ENCODE measurements at regions not wholly inside any gene's neighbourhood (a gene's known extent, or its start where the extent isn't known, plus 50 kb on each side); places are given as distances from the start of the nearest gene placed in this dataset.

DNA sequence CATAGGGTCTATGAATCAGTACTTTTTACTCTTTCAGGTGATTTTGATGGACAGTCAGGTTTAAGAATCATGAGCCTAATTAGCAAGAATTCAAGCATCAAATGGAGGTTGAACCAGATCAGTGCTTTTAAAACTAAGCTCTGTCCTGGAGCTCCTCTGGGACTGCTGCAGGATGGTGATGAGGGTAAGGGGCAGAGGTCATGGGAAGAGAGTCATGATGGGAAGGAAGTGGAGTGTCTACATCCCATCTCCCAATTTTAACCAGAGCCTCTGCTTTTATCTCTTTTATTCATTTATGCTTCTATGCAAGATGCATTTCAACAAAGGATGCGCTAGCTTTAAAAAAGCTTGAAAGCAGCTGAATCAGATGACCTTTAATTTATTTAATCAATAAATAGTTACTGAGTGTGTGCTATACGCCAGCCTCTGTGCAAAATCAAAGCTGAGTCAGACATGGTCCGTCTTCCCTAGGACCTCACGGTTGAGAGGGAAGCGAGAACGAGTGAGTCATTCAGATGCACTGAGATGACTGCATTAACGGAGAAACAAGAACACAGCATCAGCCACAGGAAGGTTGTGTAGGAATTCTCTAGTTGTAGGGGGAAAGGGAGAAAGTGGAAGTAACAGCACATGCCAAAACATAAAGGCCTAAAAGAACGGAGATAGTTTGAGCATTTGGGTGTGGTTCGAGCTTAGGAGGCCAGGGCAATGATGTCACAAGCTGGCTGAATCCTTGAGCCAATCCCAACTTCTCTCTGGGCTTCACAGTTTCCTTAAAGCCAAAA lies 441.6 kb upstream of the BRINP1 start:
- Mint-ChIP-seq H3K27me3 (no peaks in the 10 kb centered on the region), H3K9me3 (no peaks in the 10 kb centered on the region), H3K36me3 (no peaks in the 10 kb centered on the region), H3K27ac (no peak overlapping the region), H3K4me1 (no peaks in the 10 kb centered on the region), H3K4me3 (no peak overlapping the region)
- ATAC-seq = peak; percentile 55

DNA sequence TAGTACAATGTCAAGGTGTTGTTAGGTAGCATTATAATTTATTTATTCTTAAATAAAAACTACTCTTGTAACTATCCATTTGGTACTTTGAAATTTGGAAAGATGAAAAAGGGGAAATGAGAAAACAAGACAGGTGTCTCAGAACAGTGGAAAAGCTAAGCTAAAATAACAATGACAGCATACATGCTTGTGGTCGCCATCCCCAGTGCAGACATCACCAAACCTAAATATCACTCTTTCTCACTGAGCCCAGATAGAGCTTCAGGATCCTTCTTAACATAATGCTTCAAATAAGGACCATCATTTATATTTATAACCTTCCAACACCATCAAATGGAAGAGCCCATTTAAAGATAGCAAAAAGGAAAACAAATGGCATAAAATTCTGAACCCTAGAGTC lies 434.4 kb upstream of the BRINP1 start:
- peaks cover 2% of the 10 kb centered on the region for H3K9me3 Mint-ChIP-seq
- H3K4me1 Mint-ChIP-seq = no peaks in the 10 kb centered on the region
- ATAC-seq = no peak
- no peak overlapping the region for H3K27ac Mint-ChIP-seq
- H3K27me3 Mint-ChIP-seq = no peaks in the 10 kb centered on the region
- no peaks in the 10 kb centered on the region for H3K36me3 Mint-ChIP-seq
- no peak overlapping the region for H3K4me3 Mint-ChIP-seq

DNA sequence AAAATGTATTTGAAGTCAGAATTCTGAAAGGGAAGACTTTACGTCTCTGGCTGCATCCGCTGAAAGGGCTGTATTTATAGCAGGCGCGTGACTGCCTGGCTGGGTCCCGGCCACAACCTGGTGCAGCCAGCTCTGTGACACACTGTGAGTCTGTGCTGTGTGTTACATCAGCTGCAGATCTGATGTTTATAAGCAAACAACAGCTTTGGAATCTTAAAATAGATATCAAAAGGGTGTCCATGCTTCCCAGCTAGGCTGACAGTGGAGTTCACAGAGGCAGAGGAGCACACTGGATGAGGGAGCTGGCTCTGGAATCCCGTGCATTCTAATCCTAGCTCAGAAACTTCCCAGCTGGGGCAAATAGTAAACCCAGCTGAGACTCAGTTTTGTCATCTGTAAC lies 433.4 kb upstream of the BRINP1 start:
- Mint-ChIP-seq H3K27ac (no peak overlapping the region), H3K36me3 (no peaks in the 10 kb centered on the region), H3K27me3 (peaks cover 5% of the 10 kb centered on the region), H3K9me3 (peaks cover 2% of the 10 kb centered on the region), H3K4me3 (no peak overlapping the region), H3K4me1 (no peaks in the 10 kb centered on the region)
- ATAC-seq = no peak

DNA sequence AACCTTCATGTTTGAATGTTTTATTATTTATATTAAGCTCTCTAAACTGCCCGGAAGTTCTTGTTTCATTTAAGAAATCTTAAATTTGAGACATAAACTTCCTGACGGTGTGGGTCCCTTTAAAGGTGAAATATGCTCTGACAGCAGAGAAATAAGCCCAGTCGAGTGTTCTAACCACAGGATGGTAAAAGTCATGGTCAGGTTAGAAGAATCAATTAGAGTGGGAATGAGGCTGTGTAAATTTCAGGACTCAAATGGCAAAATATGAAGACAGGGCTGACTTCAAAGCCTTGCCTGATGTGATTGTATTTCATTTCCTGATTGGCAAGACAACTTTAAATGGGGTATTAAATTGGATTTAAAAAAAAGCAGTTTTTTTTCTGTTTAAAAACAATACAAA lies 432.9 kb upstream of the BRINP1 start:
- H3K27me3 Mint-ChIP-seq = peaks cover 6% of the 10 kb centered on the region
- no peaks in the 10 kb centered on the region for H3K36me3 Mint-ChIP-seq
- no peak for ATAC-seq
- H3K4me3 Mint-ChIP-seq = no peak overlapping the region
- H3K9me3 Mint-ChIP-seq = peaks cover 2% of the 10 kb centered on the region
- H3K4me1 Mint-ChIP-seq = no peaks in the 10 kb centered on the region
- H3K27ac Mint-ChIP-seq = no peak overlapping the region

DNA sequence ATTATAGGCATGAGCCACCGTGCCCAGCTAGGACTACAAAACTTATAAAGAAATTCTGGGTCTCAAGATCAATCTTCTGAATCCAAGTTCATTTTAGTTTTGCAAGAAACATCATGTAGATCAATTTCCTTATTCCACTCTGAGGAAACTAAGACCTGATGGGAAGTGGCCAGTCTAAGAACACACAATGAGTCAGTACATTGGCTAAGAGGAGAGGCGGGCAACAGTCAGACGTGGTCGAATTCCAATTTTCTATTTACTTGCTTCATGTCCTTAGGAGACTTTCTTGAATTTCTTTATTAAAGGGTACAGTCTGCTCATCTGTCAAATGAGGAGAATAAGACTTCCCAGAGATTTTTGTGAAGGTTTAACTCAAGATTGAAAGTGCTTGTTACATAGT lies 432.1 kb upstream of the BRINP1 start:
- H3K4me1 Mint-ChIP-seq = no peaks in the 10 kb centered on the region
- no peak overlapping the region for H3K27ac Mint-ChIP-seq
- H3K27me3 Mint-ChIP-seq = peaks cover 6% of the 10 kb centered on the region
- H3K9me3 Mint-ChIP-seq = peaks cover 2% of the 10 kb centered on the region
- H3K4me3 Mint-ChIP-seq = no peak overlapping the region
- H3K36me3 Mint-ChIP-seq = no peaks in the 10 kb centered on the region
- ATAC-seq = no peak

DNA sequence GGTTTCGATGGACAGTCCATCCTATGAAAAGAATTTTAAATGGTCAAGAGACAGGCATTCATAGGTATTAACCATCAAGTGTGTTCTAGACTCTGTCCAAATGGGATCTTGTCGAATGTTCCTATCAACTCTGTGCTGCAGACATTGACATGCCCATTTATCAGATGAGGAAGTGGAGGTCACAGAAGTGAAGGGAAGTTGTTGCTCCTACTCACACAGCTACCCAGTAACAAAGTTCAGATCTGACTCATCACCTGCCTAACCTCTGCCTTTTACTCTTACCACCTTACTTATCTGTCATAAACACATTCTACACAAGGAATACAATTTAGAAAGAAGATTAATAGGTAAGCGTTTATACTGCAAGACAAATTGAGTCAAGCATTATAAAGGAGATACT lies 426.2 kb upstream of the BRINP1 start:
- no peaks in the 10 kb centered on the region for H3K4me1 Mint-ChIP-seq
- no peaks in the 10 kb centered on the region for H3K9me3 Mint-ChIP-seq
- H3K27ac Mint-ChIP-seq = no peak overlapping the region
- ATAC-seq = no peak
- H3K27me3 Mint-ChIP-seq = peaks cover 6% of the 10 kb centered on the region
- no peak overlapping the region for H3K4me3 Mint-ChIP-seq
- H3K36me3 Mint-ChIP-seq = no peaks in the 10 kb centered on the region

DNA sequence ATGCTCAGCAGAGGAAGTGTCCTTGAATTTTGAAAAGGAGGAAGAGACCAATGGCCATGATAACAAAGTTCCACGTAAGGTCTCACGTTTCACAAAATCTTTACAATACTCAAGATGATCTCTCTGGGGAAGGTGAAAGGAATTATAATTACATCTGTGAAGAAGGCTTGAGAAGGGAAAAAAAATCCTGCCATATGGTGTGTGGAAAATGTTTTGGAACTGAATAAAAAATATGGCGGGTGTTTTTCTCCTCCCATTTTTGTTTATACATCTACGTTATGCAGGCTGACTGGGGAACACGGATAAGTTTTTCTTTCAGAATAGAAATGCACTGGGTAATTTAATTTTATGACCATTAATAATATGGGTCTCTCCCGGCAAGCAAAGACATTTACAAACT lies 425.6 kb upstream of the BRINP1 start:
- no peak for ATAC-seq
- Mint-ChIP-seq H3K27ac (no peak overlapping the region), H3K27me3 (peaks cover 6% of the 10 kb centered on the region), H3K4me3 (no peak overlapping the region), H3K9me3 (no peaks in the 10 kb centered on the region), H3K36me3 (no peaks in the 10 kb centered on the region), H3K4me1 (no peaks in the 10 kb centered on the region)

DNA sequence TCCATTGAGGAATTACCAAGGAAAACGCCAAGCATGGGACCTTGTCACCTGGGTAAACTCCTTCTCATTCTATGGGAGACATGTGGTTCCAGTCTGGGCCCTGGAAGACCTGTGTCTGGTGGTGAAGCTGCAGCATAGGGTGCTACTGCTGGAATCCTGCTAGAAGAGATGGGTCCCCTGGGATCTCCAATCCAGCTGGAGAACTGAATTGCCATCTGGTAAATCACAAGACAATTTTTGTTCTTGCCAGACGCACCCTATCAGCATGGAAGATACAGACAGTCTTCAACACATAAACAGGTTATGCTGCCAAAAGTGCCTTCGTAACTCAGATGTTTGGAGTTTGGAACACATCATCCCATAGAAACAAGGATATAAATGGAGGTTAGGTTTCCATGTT lies 424.0 kb upstream of the BRINP1 start:
- H3K9me3 Mint-ChIP-seq = no peaks in the 10 kb centered on the region
- H3K4me1 Mint-ChIP-seq = no peaks in the 10 kb centered on the region
- no peak overlapping the region for H3K4me3 Mint-ChIP-seq
- H3K36me3 Mint-ChIP-seq = no peaks in the 10 kb centered on the region
- H3K27ac Mint-ChIP-seq = no peak overlapping the region
- H3K27me3 Mint-ChIP-seq = peaks cover 6% of the 10 kb centered on the region
- ATAC-seq = no peak

DNA sequence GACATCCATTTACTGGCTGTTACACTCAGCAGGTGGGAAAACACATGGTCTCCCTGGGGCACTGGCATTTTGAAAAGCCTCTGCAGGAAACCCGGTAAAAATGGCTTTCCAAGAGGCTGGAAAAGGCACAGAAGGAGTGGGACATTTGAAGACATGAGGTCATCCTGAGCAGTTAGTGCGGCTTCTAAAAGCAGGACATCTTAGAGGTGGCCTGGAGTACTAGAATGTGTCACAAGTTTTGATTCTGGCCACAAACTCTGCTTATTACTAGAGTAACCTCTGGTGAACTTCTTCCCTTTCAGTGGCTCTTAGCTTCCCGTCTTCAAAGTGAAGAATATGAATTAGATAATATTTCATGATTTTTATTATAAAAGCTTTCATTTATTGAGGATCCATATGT lies 423.0 kb upstream of the BRINP1 start:
- H3K27me3 Mint-ChIP-seq = peaks cover under 1% of the 10 kb centered on the region
- H3K27ac Mint-ChIP-seq = no peak overlapping the region
- H3K9me3 Mint-ChIP-seq = no peaks in the 10 kb centered on the region
- H3K4me1 Mint-ChIP-seq = no peaks in the 10 kb centered on the region
- no peaks in the 10 kb centered on the region for H3K36me3 Mint-ChIP-seq
- no peak overlapping the region for H3K4me3 Mint-ChIP-seq
- no peak for ATAC-seq

DNA sequence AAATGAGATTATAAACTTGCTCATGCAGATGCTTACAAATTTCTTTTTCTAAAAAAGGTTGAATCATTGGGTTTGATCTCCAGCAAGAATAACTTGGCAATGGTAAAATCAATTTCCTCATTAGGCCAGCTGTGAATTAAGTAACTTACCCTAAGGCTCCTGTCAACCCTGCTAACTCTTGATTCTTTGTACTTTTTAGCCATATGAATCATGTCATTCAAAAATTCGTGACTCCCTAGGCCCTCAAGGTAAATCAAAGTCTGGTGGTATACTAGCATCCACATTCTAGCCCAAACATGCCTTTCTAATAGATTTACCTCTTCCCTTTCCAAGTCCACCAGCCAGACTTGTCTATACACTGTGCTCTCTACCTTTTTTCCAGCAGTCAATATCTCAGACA lies 420.8 kb upstream of the BRINP1 start:
- Mint-ChIP-seq H3K4me1 (no peaks in the 10 kb centered on the region), H3K27ac (no peak overlapping the region), H3K36me3 (no peaks in the 10 kb centered on the region), H3K27me3 (peaks cover 9% of the 10 kb centered on the region), H3K4me3 (no peak overlapping the region), H3K9me3 (no peaks in the 10 kb centered on the region)
- ATAC-seq = no peak

DNA sequence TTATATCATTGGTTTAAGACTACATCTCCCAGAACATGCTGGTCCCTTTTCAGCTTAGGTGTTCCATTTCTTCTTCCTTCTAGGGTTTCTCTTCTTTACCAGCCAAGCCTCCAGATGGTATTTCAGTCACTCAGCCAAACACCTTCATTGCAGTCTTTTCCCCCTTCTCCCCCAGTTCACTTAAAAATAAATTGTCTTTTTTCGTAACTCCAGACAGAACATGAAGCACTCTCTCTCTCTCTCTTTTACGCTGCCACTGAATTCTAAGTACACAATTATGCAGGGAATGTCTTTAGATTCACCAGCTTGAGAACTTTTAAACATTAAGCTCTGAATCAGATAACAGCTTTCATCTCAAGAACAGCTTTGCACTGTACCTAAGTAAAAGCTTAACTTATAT lies 419.7 kb upstream of the BRINP1 start:
- no peaks in the 10 kb centered on the region for H3K9me3 Mint-ChIP-seq
- no peak for ATAC-seq
- H3K4me1 Mint-ChIP-seq = no peaks in the 10 kb centered on the region
- H3K27me3 Mint-ChIP-seq = peaks cover 9% of the 10 kb centered on the region
- H3K4me3 Mint-ChIP-seq = no peak overlapping the region
- H3K36me3 Mint-ChIP-seq = no peaks in the 10 kb centered on the region
- no peak overlapping the region for H3K27ac Mint-ChIP-seq

DNA sequence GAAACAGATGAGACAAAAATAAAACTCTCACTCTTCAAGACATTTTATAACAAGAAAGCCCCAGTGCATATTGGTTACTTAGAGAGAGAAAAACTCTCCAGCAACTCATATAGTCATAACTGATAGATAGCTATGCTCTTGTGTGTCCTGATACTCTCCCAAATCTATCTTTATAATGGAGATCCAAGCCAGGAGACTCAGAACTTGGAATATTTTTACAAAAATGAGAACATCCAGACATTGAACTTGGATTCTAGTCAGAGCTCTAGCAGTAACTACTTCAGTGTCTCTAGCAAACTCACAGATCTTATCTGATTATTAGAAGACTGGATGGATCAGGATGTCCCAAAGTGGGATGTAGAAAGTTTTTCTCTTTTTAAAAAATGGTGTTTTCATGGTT lies 412.7 kb upstream of the BRINP1 start:
- no peak for ATAC-seq
- Mint-ChIP-seq H3K27me3 (peaks cover 5% of the 10 kb centered on the region), H3K9me3 (peaks cover 3% of the 10 kb centered on the region), H3K36me3 (no peaks in the 10 kb centered on the region), H3K27ac (no peak overlapping the region), H3K4me3 (no peak overlapping the region), H3K4me1 (no peaks in the 10 kb centered on the region)

DNA sequence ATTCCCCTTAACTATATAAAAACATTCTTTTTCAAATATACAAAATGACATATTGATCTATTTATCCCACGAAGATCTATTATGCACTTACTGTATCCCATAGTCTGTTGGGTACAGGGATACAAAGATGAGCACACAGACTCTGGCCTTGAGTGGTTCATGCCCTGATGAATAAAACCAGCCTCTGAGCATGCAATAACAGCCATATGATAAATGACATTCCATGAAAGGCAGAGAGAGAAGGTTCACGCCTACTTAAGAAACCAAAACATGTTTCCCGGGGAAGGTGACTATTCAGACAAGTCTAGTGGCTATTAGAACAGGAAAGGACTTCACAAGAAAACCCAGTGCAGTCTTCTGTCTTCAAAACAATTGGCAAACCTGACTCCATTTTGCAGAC lies 406.2 kb upstream of the BRINP1 start:
- no peaks in the 10 kb centered on the region for H3K36me3 Mint-ChIP-seq
- H3K27ac Mint-ChIP-seq = no peak overlapping the region
- H3K4me3 Mint-ChIP-seq = no peak overlapping the region
- no peak for ATAC-seq
- no peaks in the 10 kb centered on the region for H3K4me1 Mint-ChIP-seq
- no peaks in the 10 kb centered on the region for H3K27me3 Mint-ChIP-seq
- H3K9me3 Mint-ChIP-seq = peaks cover 3% of the 10 kb centered on the region

DNA sequence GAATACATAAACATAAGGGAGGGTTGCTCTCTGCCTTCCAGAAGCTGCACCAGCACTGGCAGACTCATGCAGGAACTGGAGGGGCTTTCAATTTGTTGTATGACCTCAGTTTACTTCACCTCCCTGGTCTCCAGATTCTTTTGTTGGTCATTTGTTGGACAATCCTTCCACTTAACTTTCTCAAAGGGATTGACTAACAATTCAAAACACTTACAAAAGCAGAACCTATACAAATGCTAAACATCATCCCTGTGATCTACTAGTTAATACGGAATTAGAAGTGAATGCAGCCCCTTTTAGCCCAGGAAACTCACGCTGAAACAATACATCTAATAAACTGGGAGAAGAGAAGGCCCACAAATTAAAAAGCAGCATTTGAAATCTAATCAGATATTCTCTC lies 404.6 kb upstream of the BRINP1 start:
- no peaks in the 10 kb centered on the region for H3K27me3 Mint-ChIP-seq
- ATAC-seq = no peak
- no peaks in the 10 kb centered on the region for H3K9me3 Mint-ChIP-seq
- H3K4me3 Mint-ChIP-seq = no peak overlapping the region
- no peak overlapping the region for H3K27ac Mint-ChIP-seq
- no peaks in the 10 kb centered on the region for H3K4me1 Mint-ChIP-seq
- no peaks in the 10 kb centered on the region for H3K36me3 Mint-ChIP-seq

DNA sequence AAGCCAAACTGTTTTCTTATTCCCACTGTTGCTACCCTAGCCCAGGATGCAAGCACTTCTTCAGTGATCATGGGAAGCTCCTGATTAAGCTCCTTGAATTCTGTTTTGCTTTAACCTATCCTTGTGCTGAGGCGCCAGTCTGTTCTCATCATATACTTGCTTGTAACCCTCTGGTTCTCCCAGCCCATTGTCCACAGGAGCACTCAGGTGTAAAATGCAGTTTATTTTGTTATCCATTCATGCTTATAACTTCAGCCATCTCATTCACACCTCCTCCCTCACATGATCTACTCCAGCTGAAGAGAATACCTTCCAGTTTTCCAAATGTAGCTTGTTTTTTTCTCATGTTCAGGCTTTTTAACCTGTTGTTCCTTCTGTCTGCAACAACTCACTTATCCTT lies 402.1 kb upstream of the BRINP1 start:
- H3K27ac Mint-ChIP-seq = no peak overlapping the region
- no peaks in the 10 kb centered on the region for H3K9me3 Mint-ChIP-seq
- H3K4me3 Mint-ChIP-seq = no peak overlapping the region
- no peaks in the 10 kb centered on the region for H3K4me1 Mint-ChIP-seq
- no peaks in the 10 kb centered on the region for H3K36me3 Mint-ChIP-seq
- ATAC-seq = no peak
- H3K27me3 Mint-ChIP-seq = no peaks in the 10 kb centered on the region

DNA sequence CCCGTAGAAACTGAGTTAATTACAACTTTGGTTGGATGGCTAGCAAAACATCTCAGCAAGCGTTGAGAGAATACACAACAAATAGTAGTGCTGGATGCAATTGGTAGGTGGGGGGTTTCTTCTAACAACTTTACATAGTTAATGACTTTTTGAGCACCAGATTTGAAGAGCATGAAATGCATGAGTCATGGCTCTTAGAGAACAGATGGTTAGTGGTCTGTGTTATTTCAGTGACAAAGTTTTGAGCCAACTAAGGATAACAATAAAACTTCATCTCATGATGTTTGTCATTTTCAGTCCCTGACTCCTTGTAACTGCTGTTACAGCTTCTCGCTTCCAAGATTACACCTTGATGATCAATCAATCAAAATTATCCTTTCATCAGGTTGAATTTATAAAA lies 399.0 kb upstream of the BRINP1 start:
- Mint-ChIP-seq H3K27ac (no peak overlapping the region), H3K4me1 (no peaks in the 10 kb centered on the region), H3K27me3 (no peaks in the 10 kb centered on the region), H3K4me3 (no peak overlapping the region), H3K36me3 (no peaks in the 10 kb centered on the region), H3K9me3 (no peaks in the 10 kb centered on the region)
- ATAC-seq = no peak

Data from stimulated activated memory B cell treated with anti-CD40 and anti-IgM and Interleukin-4, amounts not matched to agents 10 μg/mL and 1 μg/mL and 100 μg/mL, for 72 hours (primary cell).